A549 (cell line): ENCODE measurements at regions not wholly inside any gene's neighbourhood (a gene's known extent, or its start where the extent isn't known, plus 50 kb on each side); places are given as distances from the start of the nearest gene placed in this dataset.

Source experiments
- BCL3 ChIP-seq: fragments of >200 bp; sonication (Bioruptor Twin); formaldehyde crosslinking; IDR thresholded peaks from 3 replicates; pipeline ENCODE4 v1.6.1; 2016
- POLR2A ChIP-seq: IDR thresholded peaks from 2 replicates; pipeline ENCODE4 v1.6.1; 2012; ENCODE audit warnings: mild to moderate bottlenecking, low read length
- TF ChIP-seq, protein P1 (sequence below): fragments of 200-600 bp; sonication (generic); IDR thresholded peaks from 2 replicates; pipeline ENCODE4 v1.6.1; 2016; ENCODE audit warnings: antibody characterized with exemption, mild to moderate bottlenecking, moderate library complexity

GRCh38 chr18:37666991-37667390 lies 101.4 kb upstream of the CELF4 start:
- TF ChIP-seq, protein P1, sequence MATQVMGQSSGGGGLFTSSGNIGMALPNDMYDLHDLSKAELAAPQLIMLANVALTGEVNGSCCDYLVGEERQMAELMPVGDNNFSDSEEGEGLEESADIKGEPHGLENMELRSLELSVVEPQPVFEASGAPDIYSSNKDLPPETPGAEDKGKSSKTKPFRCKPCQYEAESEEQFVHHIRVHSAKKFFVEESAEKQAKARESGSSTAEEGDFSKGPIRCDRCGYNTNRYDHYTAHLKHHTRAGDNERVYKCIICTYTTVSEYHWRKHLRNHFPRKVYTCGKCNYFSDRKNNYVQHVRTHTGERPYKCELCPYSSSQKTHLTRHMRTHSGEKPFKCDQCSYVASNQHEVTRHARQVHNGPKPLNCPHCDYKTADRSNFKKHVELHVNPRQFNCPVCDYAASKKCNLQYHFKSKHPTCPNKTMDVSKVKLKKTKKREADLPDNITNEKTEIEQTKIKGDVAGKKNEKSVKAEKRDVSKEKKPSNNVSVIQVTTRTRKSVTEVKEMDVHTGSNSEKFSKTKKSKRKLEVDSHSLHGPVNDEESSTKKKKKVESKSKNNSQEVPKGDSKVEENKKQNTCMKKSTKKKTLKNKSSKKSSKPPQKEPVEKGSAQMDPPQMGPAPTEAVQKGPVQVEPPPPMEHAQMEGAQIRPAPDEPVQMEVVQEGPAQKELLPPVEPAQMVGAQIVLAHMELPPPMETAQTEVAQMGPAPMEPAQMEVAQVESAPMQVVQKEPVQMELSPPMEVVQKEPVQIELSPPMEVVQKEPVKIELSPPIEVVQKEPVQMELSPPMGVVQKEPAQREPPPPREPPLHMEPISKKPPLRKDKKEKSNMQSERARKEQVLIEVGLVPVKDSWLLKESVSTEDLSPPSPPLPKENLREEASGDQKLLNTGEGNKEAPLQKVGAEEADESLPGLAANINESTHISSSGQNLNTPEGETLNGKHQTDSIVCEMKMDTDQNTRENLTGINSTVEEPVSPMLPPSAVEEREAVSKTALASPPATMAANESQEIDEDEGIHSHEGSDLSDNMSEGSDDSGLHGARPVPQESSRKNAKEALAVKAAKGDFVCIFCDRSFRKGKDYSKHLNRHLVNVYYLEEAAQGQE, result no peak
- TF ChIP-seq POLR2A (no peak), BCL3 (no peak)
